Parathyroid adenoma (tissue), 2 donors: ENCODE measurements at regions not wholly inside any gene's neighbourhood (a gene's known extent, or its start where the extent isn't known, plus 50 kb on each side); places are given as distances from the start of the nearest gene placed in this dataset.

ENCODE experiments used
- H2AFZ ChIP-seq: fragments of 300-600 bp; sonication (generic); one replicate; pipeline ENCODE4 v1.7.0; 2017; ENCODE audit warnings: antibody characterized with exemption, mild to moderate bottlenecking
- H3K27ac ChIP-seq: fragments of 300-600 bp; sonication (generic); one replicate; pipeline ENCODE4 v1.7.0; 2017
- H3K27me3 ChIP-seq: fragments of 300-600 bp; sonication (generic); one replicate; pipeline ENCODE4 v1.7.0; 2017; ENCODE audit warnings: low read length; ENCODE audit not compliant: control insufficient read depth, insufficient read depth
- H3K36me3 ChIP-seq: fragments of 300-600 bp; sonication (generic); one replicate; pipeline ENCODE4 v1.7.0; 2017; ENCODE audit warnings: low read length; ENCODE audit not compliant: control insufficient read depth, insufficient read depth
- H3K4me1 ChIP-seq: fragments of 300-600 bp; sonication (generic); one replicate; pipeline ENCODE4 v1.7.0; 2017; ENCODE audit warnings: control low read depth
- H3K4me2 ChIP-seq: fragments of 300-600 bp; sonication (generic); one replicate; pipeline ENCODE4 v1.7.0; 2017; ENCODE audit warnings: low read length
- H3K4me3 ChIP-seq: fragments of 300-600 bp; sonication (generic); one replicate; pipeline ENCODE4 v1.7.0; 2017; ENCODE audit warnings: low read depth, low read length
- H3K79me2 ChIP-seq: fragments of 300-600 bp; sonication (generic); one replicate; pipeline ENCODE4 v1.7.0; 2017; ENCODE audit warnings: control low read depth
- H3K9ac ChIP-seq: fragments of 300-600 bp; sonication (generic); one replicate; pipeline ENCODE4 v1.7.0; 2017; ENCODE audit warnings: mild to moderate bottlenecking
- H3K9me3 ChIP-seq: fragments of 300-600 bp; sonication (generic); one replicate; pipeline ENCODE4 v1.7.0; 2017; ENCODE audit warnings: low read length; ENCODE audit not compliant: control insufficient read depth
- TF ChIP-seq, protein P1 (sequence below): fragments of 300-600 bp; sonication (generic); IDR thresholded peaks from one replicate; pipeline ENCODE4 v1.7.0; 2017; ENCODE audit warnings: antibody characterized with exemption, mild to moderate bottlenecking
- donor health status: primary hyperparathyroidism.

DNA sequence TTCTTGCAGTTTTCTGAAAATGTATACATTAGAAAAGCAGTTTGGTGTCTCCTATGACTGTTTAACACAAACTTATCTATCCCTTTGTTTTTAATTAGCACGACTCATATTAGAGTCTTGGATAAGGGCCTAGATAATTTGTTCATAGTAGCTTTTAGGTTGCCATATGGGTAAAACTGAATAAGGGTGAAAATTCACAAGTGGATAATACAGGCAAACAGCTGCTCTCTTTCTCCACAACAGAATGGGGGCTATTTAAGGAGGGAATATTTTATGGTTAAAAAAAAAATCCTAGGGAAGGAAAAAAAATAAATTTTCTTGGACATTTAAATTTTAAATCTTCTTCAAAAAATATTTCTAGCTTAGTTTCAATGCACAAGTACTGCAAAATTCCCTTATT lies 1416.1 kb downstream of the GATA3 start:
- H3K27me3 ChIP-seq: no peaks in the 10 kb centered on the region
- TF ChIP-seq, protein P1, sequence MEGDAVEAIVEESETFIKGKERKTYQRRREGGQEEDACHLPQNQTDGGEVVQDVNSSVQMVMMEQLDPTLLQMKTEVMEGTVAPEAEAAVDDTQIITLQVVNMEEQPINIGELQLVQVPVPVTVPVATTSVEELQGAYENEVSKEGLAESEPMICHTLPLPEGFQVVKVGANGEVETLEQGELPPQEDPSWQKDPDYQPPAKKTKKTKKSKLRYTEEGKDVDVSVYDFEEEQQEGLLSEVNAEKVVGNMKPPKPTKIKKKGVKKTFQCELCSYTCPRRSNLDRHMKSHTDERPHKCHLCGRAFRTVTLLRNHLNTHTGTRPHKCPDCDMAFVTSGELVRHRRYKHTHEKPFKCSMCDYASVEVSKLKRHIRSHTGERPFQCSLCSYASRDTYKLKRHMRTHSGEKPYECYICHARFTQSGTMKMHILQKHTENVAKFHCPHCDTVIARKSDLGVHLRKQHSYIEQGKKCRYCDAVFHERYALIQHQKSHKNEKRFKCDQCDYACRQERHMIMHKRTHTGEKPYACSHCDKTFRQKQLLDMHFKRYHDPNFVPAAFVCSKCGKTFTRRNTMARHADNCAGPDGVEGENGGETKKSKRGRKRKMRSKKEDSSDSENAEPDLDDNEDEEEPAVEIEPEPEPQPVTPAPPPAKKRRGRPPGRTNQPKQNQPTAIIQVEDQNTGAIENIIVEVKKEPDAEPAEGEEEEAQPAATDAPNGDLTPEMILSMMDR: no peak
- H3K36me3 ChIP-seq: no peaks in the 10 kb centered on the region
- H3K79me2 ChIP-seq: no peaks in the 10 kb centered on the region
- no peak overlapping the region for H2AFZ ChIP-seq
- no peak overlapping the region for H3K27ac ChIP-seq
- no peaks in the 10 kb centered on the region for H3K4me1 ChIP-seq
- no peak overlapping the region for H3K9ac ChIP-seq
- no peak overlapping the region for H3K4me3 ChIP-seq
- no peak overlapping the region for H3K4me2 ChIP-seq
- no peaks in the 10 kb centered on the region for H3K9me3 ChIP-seq

DNA sequence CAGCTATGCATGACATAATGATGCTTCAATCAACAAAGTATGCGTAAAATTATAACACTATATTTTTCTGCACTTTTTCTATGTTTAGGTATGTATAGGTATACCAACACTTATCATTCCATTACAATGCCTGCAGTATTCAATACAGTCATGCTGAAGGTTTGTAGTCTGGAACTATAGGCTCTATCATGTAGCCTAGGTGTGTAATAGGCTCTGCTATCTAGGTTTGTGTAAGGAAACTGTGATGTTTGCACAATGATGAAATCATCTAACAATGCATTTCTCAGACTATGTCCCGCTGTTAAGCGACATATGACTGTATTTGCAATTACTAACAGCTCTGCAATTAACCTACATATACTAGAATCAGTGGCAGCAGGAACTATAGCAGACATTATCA lies 1447.5 kb downstream of the GATA3 start:
- no peak overlapping the region for H2AFZ ChIP-seq
- no peaks in the 10 kb centered on the region for H3K79me2 ChIP-seq
- no peak overlapping the region for H3K4me2 ChIP-seq
- H3K27me3 ChIP-seq: no peaks in the 10 kb centered on the region
- no peak overlapping the region for H3K27ac ChIP-seq
- H3K9me3 ChIP-seq: no peaks in the 10 kb centered on the region
- no peak overlapping the region for H3K4me3 ChIP-seq
- H3K4me1 ChIP-seq: no peaks in the 10 kb centered on the region
- H3K9ac ChIP-seq: no peak overlapping the region
- H3K36me3 ChIP-seq: no peaks in the 10 kb centered on the region
- TF ChIP-seq, protein P1: no peak

DNA sequence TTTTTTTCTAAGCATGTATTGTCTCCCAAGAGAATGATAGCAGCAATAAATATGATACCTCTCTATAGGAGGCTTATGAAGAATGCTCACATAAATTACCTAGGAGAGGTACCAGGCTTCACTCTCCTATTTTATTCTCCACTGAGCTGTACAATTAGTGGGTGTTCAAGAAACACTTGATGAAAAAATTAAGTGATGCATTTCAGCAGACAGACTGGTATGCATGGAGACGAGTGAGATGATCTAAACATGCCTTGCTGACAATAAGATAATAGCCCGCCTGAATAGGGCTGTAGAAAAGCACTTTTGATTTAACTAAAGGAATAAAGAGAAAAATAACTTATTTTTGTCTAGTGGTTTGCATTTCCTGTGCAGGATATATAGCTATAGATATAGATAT lies 1449.7 kb downstream of the GATA3 start:
- Histone ChIP-seq H3K4me3 (no peak overlapping the region), H3K79me2 (no peaks in the 10 kb centered on the region), H3K9me3 (no peaks in the 10 kb centered on the region), H3K36me3 (no peaks in the 10 kb centered on the region), H3K4me1 (no peaks in the 10 kb centered on the region), H3K9ac (no peak overlapping the region), H3K4me2 (no peak overlapping the region), H3K27me3 (no peaks in the 10 kb centered on the region), H3K27ac (no peak overlapping the region), H2AFZ (no peak overlapping the region)
- TF ChIP-seq, protein P1: no peak

DNA sequence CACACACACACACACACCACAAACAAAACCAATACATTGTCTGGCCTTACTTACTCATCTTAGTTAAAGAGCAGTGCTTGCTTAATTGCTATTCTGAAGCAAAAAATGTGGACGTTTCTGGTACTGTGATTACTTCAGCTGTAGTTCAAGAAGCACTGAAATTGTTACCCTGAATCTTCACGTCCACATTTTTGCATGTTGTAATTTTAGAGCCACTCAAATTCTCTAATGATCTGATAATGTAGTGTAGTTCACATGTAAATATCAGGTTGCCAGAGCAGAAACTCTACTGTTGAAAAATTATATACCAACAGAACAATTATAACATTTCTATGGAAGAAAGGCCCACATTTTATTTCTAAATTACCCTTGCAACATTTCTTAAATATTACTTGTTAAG lies 1451.1 kb downstream of the GATA3 start:
- H3K4me3 ChIP-seq: no peak overlapping the region
- H2AFZ ChIP-seq: no peak overlapping the region
- no peaks in the 10 kb centered on the region for H3K79me2 ChIP-seq
- H3K9me3 ChIP-seq: no peaks in the 10 kb centered on the region
- H3K27me3 ChIP-seq: no peaks in the 10 kb centered on the region
- no peak overlapping the region for H3K9ac ChIP-seq
- no peak overlapping the region for H3K4me2 ChIP-seq
- H3K36me3 ChIP-seq: no peaks in the 10 kb centered on the region
- H3K4me1 ChIP-seq: no peaks in the 10 kb centered on the region
- H3K27ac ChIP-seq: no peak overlapping the region
- TF ChIP-seq, protein P1: no peak

DNA sequence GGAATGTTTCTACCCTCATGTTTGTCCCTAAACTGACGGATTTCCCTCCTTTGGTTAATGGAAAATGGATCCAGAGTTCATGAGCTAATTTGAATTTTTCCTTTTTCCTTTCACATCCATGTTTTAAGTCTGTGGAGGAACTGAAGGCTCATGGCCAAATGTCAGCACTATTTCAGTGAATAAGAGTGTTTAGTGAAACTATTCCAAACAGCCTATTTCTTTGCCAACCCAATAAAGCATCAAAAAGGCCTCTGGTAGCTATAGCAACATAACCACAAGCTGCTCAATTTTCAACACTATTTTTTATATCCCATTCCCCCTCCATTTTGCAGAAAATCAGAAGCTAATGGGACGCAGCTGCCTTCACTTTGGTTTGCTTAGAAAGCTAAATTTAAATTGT lies 1454.1 kb downstream of the GATA3 start:
- no peaks in the 10 kb centered on the region for H3K36me3 ChIP-seq
- H3K4me3 ChIP-seq: no peak overlapping the region
- TF ChIP-seq, protein P1: no peak
- H2AFZ ChIP-seq: no peak overlapping the region
- H3K9ac ChIP-seq: no peak overlapping the region
- no peak overlapping the region for H3K27ac ChIP-seq
- no peaks in the 10 kb centered on the region for H3K4me1 ChIP-seq
- no peaks in the 10 kb centered on the region for H3K79me2 ChIP-seq
- no peaks in the 10 kb centered on the region for H3K27me3 ChIP-seq
- H3K9me3 ChIP-seq: no peaks in the 10 kb centered on the region
- no peak overlapping the region for H3K4me2 ChIP-seq
